ENCODE measurements at regions not wholly inside any gene's neighbourhood (a gene's known extent, or its start where the extent isn't known, plus 50 kb on each side); places are given as distances from the start of the nearest gene placed in this dataset.

GRCh38 chr1:200345520-200345919 lies 64.3 kb downstream of the ZNF281 start:
- H3K27ac ChIP-seq: no peak overlapping the region
- peaks cover 32 to 36% of the 10 kb centered on the region in 2 experiments for H3K4me1 ChIP-seq (ENCODE audit: control insufficient read depth in 1 of 2, insufficient read depth in 1 of 2, low read depth in 1 of 2, low read length in 1 of 2)
- H3K36me3 ChIP-seq: no peaks in the 10 kb centered on the region
- H3K4me3 ChIP-seq (ENCODE audit: low read depth in 1 of 2, low read length in 1 of 2): no peak overlapping the region
- no peak for TF ChIP-seq CTCF (IDR thresholded peaks at IDR 0.05)
- no peaks in the 10 kb centered on the region for H3K27me3 ChIP-seq
- H3K9me3 ChIP-seq: no peaks in the 10 kb centered on the region

DNA sequence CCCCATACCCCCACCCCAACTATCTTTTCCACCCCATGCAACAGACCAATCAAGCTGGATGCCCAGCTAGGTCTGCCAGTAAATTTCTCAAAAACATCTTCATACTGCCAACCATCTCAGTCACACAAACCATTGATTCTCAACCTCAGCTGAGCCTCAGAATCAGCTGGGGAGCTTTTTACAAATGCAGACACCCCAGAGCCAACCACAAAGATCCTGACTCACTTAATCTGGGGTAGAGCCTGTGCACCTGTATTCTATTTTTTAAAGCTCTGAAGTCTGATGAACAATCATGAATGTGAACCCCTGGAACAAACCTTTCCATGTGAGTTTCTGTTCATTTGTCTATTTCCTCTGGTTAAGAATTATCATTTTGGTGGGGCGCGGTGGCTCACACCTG lies 66.0 kb downstream of the ZNF281 start:
- H3K9me3 ChIP-seq: no peaks in the 10 kb centered on the region
- H3K27ac ChIP-seq: no peak overlapping the region
- no peak overlapping the region for H3K4me3 ChIP-seq (ENCODE audit: low read depth in 1 of 2, low read length in 1 of 2)
- TF ChIP-seq CTCF (IDR thresholded peaks at IDR 0.05): no peak
- peaks cover 21 to 23% of the 10 kb centered on the region in 2 experiments for H3K4me1 ChIP-seq (ENCODE audit: control insufficient read depth in 1 of 2, insufficient read depth in 1 of 2, low read depth in 1 of 2, low read length in 1 of 2)
- H3K27me3 ChIP-seq: no peaks in the 10 kb centered on the region
- no peaks in the 10 kb centered on the region for H3K36me3 ChIP-seq

DNA sequence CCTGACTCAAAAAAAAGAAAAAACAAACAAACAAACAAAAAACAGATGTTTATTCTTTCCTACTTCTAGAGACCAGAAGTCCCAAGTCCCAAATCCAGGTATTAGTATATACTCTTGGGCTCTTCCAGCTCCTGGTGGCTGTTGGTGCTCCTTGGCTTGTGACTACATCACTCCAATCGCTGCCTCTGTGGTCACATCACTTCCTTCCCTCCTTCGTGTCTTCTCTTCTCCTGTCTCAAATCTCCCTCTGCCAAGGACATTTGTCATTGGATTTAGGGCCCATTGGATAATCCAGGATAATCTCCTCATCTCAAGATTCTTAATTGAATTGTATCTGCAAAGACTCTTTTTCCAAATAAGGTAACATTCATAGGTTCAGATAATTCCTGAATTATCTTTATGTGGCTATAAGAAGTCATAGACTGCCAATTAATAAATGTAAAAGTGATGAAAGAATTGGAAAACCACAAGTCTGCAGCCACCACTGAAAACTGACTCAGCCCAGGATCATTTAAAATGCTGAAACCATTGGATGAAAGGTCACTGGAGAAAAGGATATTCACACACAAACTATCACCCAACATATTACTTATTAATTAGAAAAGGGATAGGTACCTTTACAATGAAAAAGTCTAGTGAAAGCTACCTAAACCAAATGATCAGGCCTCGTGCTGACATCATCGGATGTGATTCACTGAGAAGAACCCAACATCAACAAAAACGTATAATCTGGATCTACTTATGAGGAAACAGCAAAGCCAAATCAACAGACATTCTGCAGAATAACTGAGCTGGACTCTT lies 67.1 kb downstream of the ZNF281 start:
- Histone ChIP-seq H3K9me3 (no peaks in the 10 kb centered on the region), H3K4me3 (ENCODE audit: low read depth in 1 of 2, low read length in 1 of 2) (no peak overlapping the region), H3K36me3 (no peaks in the 10 kb centered on the region), H3K27me3 (no peaks in the 10 kb centered on the region), H3K4me1 (ENCODE audit: control insufficient read depth in 1 of 2, insufficient read depth in 1 of 2, low read depth in 1 of 2, low read length in 1 of 2) (peaks cover 29 to 30% of the 10 kb centered on the region in 2 experiments), H3K27ac (peak overlapping the region; percentile 46)
- TF ChIP-seq CTCF (IDR thresholded peaks at IDR 0.05): no peak

- Histone ChIP-seq H3K9me3 (no peaks in the 10 kb centered on the region), H3K4me3 (ENCODE audit: low read depth in 1 of 2, low read length in 1 of 2) (no peak overlapping the region), H3K27ac (peak overlapping the region; percentile 88), H3K4me1 (ENCODE audit: control insufficient read depth in 1 of 2, insufficient read depth in 1 of 2, low read depth in 1 of 2, low read length in 1 of 2) (peaks cover 43 to 47% of the 10 kb centered on the region in 2 experiments), H3K27me3 (no peaks in the 10 kb centered on the region), H3K36me3 (no peaks in the 10 kb centered on the region)
- no peak for TF ChIP-seq CTCF (IDR thresholded peaks at IDR 0.05)
These were observed 71.4 kb downstream of the ZNF281 start for GRCh38 chr1:200338451-200338850.

DNA sequence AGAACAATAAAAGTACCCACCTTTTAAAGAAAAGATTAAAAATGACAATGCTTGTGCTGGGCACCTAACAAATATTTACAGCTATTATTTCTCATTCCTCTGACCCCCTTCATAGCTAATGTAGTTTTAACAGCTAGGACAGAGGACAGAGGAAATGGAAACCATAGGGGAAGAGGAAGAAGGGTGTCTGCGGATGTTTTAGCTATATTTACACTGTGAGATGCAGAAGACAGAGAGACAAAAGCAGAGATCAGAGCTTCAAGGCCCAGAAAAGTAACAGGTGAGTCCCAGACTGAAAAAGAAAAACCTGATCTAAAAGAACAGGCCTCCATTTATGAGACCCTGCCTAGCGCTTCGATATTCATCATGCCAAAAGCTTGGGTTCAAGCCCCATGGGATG lies 72.0 kb downstream of the ZNF281 start:
- peak overlapping the region; percentile 88 for H3K27ac ChIP-seq
- H3K27me3 ChIP-seq: no peaks in the 10 kb centered on the region
- H3K36me3 ChIP-seq: no peaks in the 10 kb centered on the region
- no peaks in the 10 kb centered on the region for H3K9me3 ChIP-seq
- H3K4me1 ChIP-seq (ENCODE audit: control insufficient read depth in 1 of 2, insufficient read depth in 1 of 2, low read depth in 1 of 2, low read length in 1 of 2): peaks cover 38 to 41% of the 10 kb centered on the region in 2 experiments
- peak overlapping the region in 1 of 2 experiments; percentile 30 for H3K4me3 ChIP-seq (ENCODE audit: low read depth in 1 of 2, low read length in 1 of 2)
- no peak for TF ChIP-seq CTCF (IDR thresholded peaks at IDR 0.05)
